Gastroesophageal sphincter (tissue), 4 donors: ENCODE measurements at regions not wholly inside any gene's neighbourhood (a gene's known extent, or its start where the extent isn't known, plus 50 kb on each side); places are given as distances from the start of the nearest gene placed in this dataset.

Experiments
- ATAC-seq: fragments of 150-250 bp; one replicate; pipeline ENCODE4 v1.9.1; 2016; ENCODE audit warnings: mild to moderate bottlenecking, moderate library complexity
- H3K27ac ChIP-seq, 4 donors: fragments of 200-600 bp; sonication (generic) in 3 of 4; 1 replicate in 3 of 4; 2 replicates in 1 of 4; pipeline ENCODE4 v1.5.1; 2016 to 2019
- H3K27me3 ChIP-seq: fragments of 200-600 bp; sonication (generic); one replicate; pipeline ENCODE4 v1.5.1; 2019
- H3K36me3 ChIP-seq, 2 donors: fragments of 200-600 bp; sonication (generic); one replicate each; pipeline ENCODE4 v1.5.1; 2019; ENCODE audit warnings: control low read depth in 1 of 2
- H3K4me1 ChIP-seq, 3 donors: fragments of 200-600 bp; sonication (generic); 1 replicate in 2 of 3; 2 replicates in 1 of 3; pipeline ENCODE4 v1.5.1; 2016 to 2019; ENCODE audit warnings: control low read depth in 2 of 3
- H3K4me3 ChIP-seq, 2 donors: fragments of 200-600 bp; sonication (generic); one replicate each; pipeline ENCODE4 v1.5.1; 2019; ENCODE audit warnings: mild to moderate bottlenecking in 1 of 2, moderate library complexity in 1 of 2
- H3K9me3 ChIP-seq, 3 donors: fragments of 200-600 bp; sonication (generic); one replicate each; pipeline ENCODE4 v1.5.1; 2017 to 2019; ENCODE audit warnings: control low read depth in 2 of 3
- EP300 ChIP-seq: sonication (generic); formaldehyde crosslinking; IDR thresholded peaks from one replicate; pipeline ENCODE4 v1.6.1; 2017; ENCODE audit warnings: antibody characterized with exemption, mild to moderate bottlenecking
- POLR2A ChIP-seq, 2 donors: fragments of 450-650 bp; IDR thresholded peaks; one replicate each; pipeline ENCODE4 v1.6.1; 2017; ENCODE audit warnings: antibody characterized with exemption in 2 of 2, mild to moderate bottlenecking in 2 of 2, moderate library complexity in 1 of 2
- POLR2AphosphoS5 ChIP-seq: sonication (generic); formaldehyde crosslinking; IDR thresholded peaks from one replicate; pipeline ENCODE4 v1.6.1; 2017; ENCODE audit warnings: antibody characterized with exemption
- WGBS, 2 donors: methylation state at CpG; one replicate each; pipeline ENCODE4 v1.1.5; 2018; ENCODE audit warnings: low coverage in 1 of 2; 5-methylcytosine and 5-hydroxymethylcytosine counted together
- TF ChIP-seq, protein P1 (sequence below), 4 experiments: fragments of 200-600 bp in 2 of 4; fragments of 450-650 bp in 2 of 4; sonication (generic) in 1 of 4; IDR thresholded peaks; one replicate each; pipeline ENCODE4 v1.5.1; 2017 to 2019; ENCODE audit warnings: antibody characterized with exemption in 4 of 4, mild to moderate bottlenecking in 2 of 4, moderate library complexity in 2 of 4

DNA sequence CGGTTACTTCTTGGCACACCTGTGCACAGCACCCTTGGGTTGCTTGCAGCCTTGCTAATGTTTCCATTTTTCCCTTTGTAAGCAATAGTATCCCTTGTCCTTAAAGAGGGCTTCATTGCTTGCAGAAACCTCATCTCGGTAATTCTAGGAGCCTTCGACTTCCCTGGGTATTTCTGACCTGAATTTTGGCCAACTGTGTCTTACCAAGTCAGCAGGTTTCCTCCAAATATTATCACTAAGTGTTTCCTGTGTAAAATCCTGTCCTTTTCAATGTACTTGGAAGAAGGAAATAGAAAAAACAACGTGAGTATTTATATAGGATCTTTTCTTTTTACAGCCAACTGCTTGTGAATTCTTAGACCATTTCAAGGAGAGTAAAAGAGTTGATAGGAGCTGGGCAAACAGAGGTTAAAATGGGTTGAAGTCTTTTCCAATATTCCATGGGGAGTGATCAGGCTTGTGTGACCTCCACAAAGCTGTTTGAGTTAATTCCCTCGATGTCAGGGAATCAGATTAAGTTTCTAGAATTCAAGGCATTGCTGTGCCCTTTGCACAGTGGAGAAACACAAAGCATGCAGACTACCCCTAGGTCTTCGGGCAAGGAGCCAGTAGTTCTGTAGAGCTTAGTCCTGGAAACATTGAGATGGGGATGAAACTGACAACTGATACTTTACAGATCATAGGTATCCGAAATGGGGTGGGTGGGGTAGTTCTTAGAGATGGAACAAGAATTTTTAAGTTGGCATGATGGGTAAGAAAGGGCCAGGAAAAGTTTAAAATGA, 209.9 kb downstream of the CPE start:
- H3K36me3 ChIP-seq = no peaks in the 10 kb centered on the region
- WGBS, 2 donors = 47 to 59% methylated on average over 4 to 6 of the region's 7 CpGs
- H3K27ac ChIP-seq = no peak overlapping the region
- no peak overlapping the region for H3K4me3 ChIP-seq
- peaks cover 0 to 9% (median 0%) of the 10 kb centered on the region in 3 donors for H3K4me1 ChIP-seq
- no peaks in the 10 kb centered on the region for H3K27me3 ChIP-seq
- TF ChIP-seq POLR2A (IDR thresholded peaks at IDR 0.05) = no peak
- no peak for TF ChIP-seq POLR2AphosphoS5
- TF ChIP-seq EP300 = no peak
- TF ChIP-seq, protein P1, sequence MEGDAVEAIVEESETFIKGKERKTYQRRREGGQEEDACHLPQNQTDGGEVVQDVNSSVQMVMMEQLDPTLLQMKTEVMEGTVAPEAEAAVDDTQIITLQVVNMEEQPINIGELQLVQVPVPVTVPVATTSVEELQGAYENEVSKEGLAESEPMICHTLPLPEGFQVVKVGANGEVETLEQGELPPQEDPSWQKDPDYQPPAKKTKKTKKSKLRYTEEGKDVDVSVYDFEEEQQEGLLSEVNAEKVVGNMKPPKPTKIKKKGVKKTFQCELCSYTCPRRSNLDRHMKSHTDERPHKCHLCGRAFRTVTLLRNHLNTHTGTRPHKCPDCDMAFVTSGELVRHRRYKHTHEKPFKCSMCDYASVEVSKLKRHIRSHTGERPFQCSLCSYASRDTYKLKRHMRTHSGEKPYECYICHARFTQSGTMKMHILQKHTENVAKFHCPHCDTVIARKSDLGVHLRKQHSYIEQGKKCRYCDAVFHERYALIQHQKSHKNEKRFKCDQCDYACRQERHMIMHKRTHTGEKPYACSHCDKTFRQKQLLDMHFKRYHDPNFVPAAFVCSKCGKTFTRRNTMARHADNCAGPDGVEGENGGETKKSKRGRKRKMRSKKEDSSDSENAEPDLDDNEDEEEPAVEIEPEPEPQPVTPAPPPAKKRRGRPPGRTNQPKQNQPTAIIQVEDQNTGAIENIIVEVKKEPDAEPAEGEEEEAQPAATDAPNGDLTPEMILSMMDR (IDR thresholded peaks at IDR 0.05) = no peak
- peaks cover 0 to 9% (median 0%) of the 10 kb centered on the region in 3 donors for H3K9me3 ChIP-seq
- ATAC-seq = no peak

DNA sequence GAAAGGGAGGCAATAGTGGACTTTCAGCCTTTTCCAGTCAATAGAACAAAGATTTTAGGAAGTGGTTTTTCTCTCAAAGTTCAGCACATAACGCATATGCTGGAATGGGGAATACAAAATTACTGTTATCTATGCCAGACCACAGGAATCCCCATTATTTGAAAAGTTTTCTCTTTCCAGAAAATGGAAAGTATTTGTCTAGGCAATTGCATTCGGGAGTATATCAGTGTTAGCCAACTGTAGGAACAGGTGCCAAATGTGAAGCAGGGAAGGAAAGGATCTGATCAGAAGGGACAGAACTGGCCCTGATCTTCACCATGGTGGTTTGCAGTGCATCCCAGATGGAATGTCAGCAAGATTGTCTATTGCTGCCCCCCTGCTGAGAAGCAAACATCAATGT, 213.6 kb downstream of the CPE start:
- Histone ChIP-seq H3K4me1 (peaks cover 0 to 9% (median 0%) of the 10 kb centered on the region in 3 donors), H3K27me3 (no peaks in the 10 kb centered on the region), H3K9me3 (no peaks in the 10 kb centered on the region), H3K4me3 (no peak overlapping the region), H3K36me3 (no peaks in the 10 kb centered on the region), H3K27ac (no peak overlapping the region)
- 46 to 63% methylated on average over 1 to 2 of the region's 2 CpGs for WGBS, 2 donors
- no peak for TF ChIP-seq POLR2AphosphoS5
- no peak for TF ChIP-seq EP300
- TF ChIP-seq POLR2A (IDR thresholded peaks at IDR 0.05) = no peak
- TF ChIP-seq, protein P1 (IDR thresholded peaks at IDR 0.05) = no peak
- no peak for ATAC-seq

DNA sequence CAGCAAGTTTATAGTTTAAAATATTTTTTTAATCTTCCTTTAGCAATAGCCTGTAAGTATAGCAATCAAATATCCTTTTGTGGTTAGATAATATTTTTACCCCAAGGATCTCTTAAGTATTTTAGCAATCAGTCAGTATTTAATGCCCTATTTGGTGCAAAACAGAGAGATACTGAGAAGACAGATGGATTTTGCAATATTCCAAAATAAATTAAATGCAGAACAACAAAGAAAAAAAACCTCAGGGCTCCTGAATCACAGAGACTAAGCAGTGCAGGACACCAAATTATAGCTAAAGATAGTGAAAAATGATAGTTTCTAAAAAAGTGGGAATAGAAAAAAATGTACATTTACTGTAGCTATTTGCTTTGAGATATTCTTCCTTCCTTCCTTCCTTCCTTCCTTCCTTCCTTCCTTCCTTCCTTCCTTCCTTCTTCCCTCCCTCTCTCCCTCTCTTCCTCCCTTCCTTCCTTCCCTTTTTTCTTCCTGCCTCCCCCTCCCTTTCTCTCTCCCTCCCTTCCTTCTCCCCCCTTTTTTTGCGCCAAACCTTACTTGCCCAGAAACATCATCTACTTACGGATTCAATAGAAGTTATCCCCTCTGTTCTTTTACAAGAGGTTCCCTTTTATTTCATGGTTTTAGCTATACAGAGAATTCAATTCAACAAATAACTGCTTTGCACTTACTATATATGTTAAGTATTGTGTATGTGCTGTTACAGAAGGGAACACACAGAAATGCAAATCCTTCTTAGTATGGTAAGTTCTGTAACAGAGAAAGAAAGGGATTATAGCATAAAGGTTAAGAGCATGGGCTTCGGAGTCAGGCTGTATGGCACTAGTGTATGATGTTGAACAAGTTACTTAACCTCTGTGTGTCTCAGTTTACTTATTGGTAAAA, 219.0 kb downstream of the CPE start:
- H3K36me3 ChIP-seq = no peaks in the 10 kb centered on the region
- no peaks in the 10 kb centered on the region for H3K9me3 ChIP-seq
- ATAC-seq = no peak
- no peak overlapping the region for H3K27ac ChIP-seq
- no peaks in the 10 kb centered on the region for H3K27me3 ChIP-seq
- H3K4me1 ChIP-seq = no peaks in the 10 kb centered on the region
- TF ChIP-seq, protein P1 (IDR thresholded peaks at IDR 0.05) = no peak
- WGBS, 2 donors = 80 to 83% methylated on average over 1 to 3 of the region's 3 CpGs
- H3K4me3 ChIP-seq = no peak overlapping the region

DNA sequence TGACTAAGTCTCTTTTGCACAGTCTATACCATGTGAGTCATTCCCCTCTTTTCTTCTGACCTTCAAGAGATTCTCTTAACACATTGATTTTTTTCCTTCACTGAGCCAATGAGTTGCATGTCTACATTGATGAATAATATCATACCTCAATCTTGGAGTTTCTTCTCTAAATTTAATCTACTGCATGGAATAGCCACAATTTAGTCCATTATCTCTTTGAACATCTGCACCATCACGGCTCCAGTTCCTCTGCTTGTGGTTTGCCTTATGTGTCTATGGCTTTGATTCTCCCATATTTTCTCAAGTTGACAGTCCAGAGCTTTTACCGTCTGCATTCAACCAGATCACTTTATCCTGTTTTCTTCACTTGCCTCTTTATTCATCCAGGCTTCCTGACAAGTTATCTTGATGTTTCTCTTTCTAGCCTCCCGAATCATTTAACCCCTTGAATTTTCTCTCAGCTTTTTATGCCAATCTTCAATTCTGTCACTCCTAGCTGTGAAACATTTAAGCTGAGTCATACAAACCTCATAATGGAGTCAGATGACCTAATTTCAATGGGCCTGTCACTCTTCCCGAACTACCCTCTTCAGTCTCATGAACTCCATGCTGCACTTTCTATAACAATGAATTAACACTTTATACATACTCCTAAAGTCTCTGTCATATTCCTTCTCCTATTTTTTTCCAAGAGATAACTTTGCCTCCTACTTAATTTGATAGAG, 222.3 kb downstream of the CPE start:
- Histone ChIP-seq H3K4me1 (peaks cover 0 to 24% (median 4%) of the 10 kb centered on the region in 3 donors), H3K27ac (no peak overlapping the region), H3K27me3 (no peaks in the 10 kb centered on the region), H3K4me3 (no peak overlapping the region), H3K9me3 (no peaks in the 10 kb centered on the region), H3K36me3 (no peaks in the 10 kb centered on the region)
- TF ChIP-seq EP300 = no peak
- no peak for TF ChIP-seq POLR2A (IDR thresholded peaks at IDR 0.05)
- TF ChIP-seq, protein P1 (IDR thresholded peaks at IDR 0.05) = no peak
- TF ChIP-seq POLR2AphosphoS5 = no peak
- 70 to 71% methylated on average over 4 of the region's 4 CpGs for WGBS, 2 donors
- ATAC-seq = no peak
